Liver (tissue), 8 donors: ENCODE measurements at regions not wholly inside any gene's neighbourhood (a gene's known extent, or its start where the extent isn't known, plus 50 kb on each side); places are given as distances from the start of the nearest gene placed in this dataset.

Experiments
- DNase-seq: peaks from one replicate; pipeline ENCODE4 v3.0.0-alpha.2; 2017; ENCODE audit warnings: low spot score
- H3K27ac ChIP-seq, 2 donors: one replicate each; pipeline ENCODE4 v1.7.0; 2013; ENCODE audit warnings: inconsistent platforms in 2 of 2, low read length in 2 of 2, control low read depth in 1 of 2, low read depth in 1 of 2, mild to moderate bottlenecking in 1 of 2
- H3K27me3 ChIP-seq, 4 donors: one replicate each; pipeline versions ENCODE4 v1.6.1 to v1.7.0; 2013; ENCODE audit warnings: low read length in 3 of 4, inconsistent platforms in 1 of 4, mild to moderate bottlenecking in 1 of 4, moderate library complexity in 1 of 4; ENCODE audit not compliant: control insufficient read depth in 4 of 4, insufficient read depth in 4 of 4
- H3K36me3 ChIP-seq, 4 donors: one replicate each; pipeline versions ENCODE4 v1.6.1 to v1.7.0; 2013; ENCODE audit warnings: low read length in 3 of 4, mild to moderate bottlenecking in 3 of 4, low read depth in 1 of 4, moderate library complexity in 1 of 4; ENCODE audit not compliant: control insufficient read depth in 4 of 4, insufficient read depth in 3 of 4
- H3K4me1 ChIP-seq, 4 donors: one replicate each; pipeline versions ENCODE4 v1.6.1 to v1.7.0; 2013; ENCODE audit warnings: low read length in 3 of 4, mild to moderate bottlenecking in 3 of 4, moderate library complexity in 1 of 4; ENCODE audit not compliant: control insufficient read depth in 4 of 4, insufficient read depth in 4 of 4
- H3K4me3 ChIP-seq, 3 donors: one replicate each; pipeline versions ENCODE4 v1.6.1 to v1.7.0; 2013; ENCODE audit warnings: low read length in 3 of 3, control low read depth in 1 of 3, low read depth in 1 of 3, mild to moderate bottlenecking in 1 of 3
- H3K9ac ChIP-seq, 2 donors: one replicate each; pipeline ENCODE4 v1.7.0; 2013; ENCODE audit warnings: low read length in 2 of 2, mild to moderate bottlenecking in 2 of 2, moderate library complexity in 2 of 2, control low read depth in 1 of 2, low read depth in 1 of 2
- H3K9me3 ChIP-seq, 4 donors: one replicate each; pipeline versions ENCODE4 v1.6.1 to v1.7.0; 2013; ENCODE audit warnings: low read length in 3 of 4; ENCODE audit not compliant: control insufficient read depth in 4 of 4
- EGR1 ChIP-seq, 2 donors: IDR thresholded peaks; 2 replicates each; pipeline ENCODE4 v1.6.1; 2016 to 2018; ENCODE audit warnings: antibody characterized with exemption in 2 of 2, low read depth in 2 of 2
- FOXA1 ChIP-seq: IDR thresholded peaks from 2 replicates; pipeline ENCODE4 v1.6.1; 2016; ENCODE audit warnings: antibody characterized with exemption
- FOXA2 ChIP-seq: IDR thresholded peaks from 2 replicates; pipeline ENCODE4 v1.6.1; 2016; ENCODE audit warnings: antibody characterized with exemption
- GABPA ChIP-seq, 2 donors: IDR thresholded peaks in 1 of 2; conservative IDR thresholded peaks in 1 of 2; 2 replicates each; pipeline ENCODE4 v1.6.1; 2016; ENCODE audit warnings: antibody characterized with exemption in 2 of 2, mild to moderate bottlenecking in 1 of 2, moderate library complexity in 1 of 2
- HNF4A ChIP-seq, 2 donors: conservative IDR thresholded peaks; 2 replicates each; pipeline ENCODE4 v1.6.1; 2016; ENCODE audit warnings: antibody characterized with exemption in 2 of 2, mild to moderate bottlenecking in 2 of 2
- HNF4G ChIP-seq: IDR thresholded peaks from 2 replicates; pipeline ENCODE4 v1.6.1; 2016; ENCODE audit warnings: antibody characterized with exemption
- JUND ChIP-seq, 2 donors: IDR thresholded peaks; 2 replicates each; pipeline ENCODE4 v1.6.1; 2016; ENCODE audit warnings: antibody characterized with exemption in 2 of 2
- MAX ChIP-seq: IDR thresholded peaks from 2 replicates; pipeline ENCODE4 v1.6.1; 2016; ENCODE audit warnings: antibody characterized with exemption
- NR2F2 ChIP-seq: IDR thresholded peaks from 2 replicates; pipeline ENCODE4 v1.6.1; 2016; ENCODE audit warnings: antibody characterized with exemption
- RAD21 ChIP-seq, 2 donors: IDR thresholded peaks; 2 replicates each; pipeline ENCODE4 v1.6.1; 2016; ENCODE audit warnings: antibody characterized with exemption in 2 of 2, mild to moderate bottlenecking in 2 of 2
- RXRA ChIP-seq, 2 donors: IDR thresholded peaks; 2 replicates each; pipeline ENCODE4 v1.6.1; 2017 to 2018; ENCODE audit warnings: antibody characterized with exemption in 2 of 2, mild to moderate bottlenecking in 1 of 2
- SP1 ChIP-seq: IDR thresholded peaks from 2 replicates; pipeline ENCODE4 v1.6.1; 2018; ENCODE audit warnings: antibody characterized with exemption, mild to moderate bottlenecking
- TAF1 ChIP-seq: conservative IDR thresholded peaks from 2 replicates; pipeline ENCODE4 v1.6.1; 2016; ENCODE audit warnings: antibody characterized with exemption, mild to moderate bottlenecking
- YY1 ChIP-seq: IDR thresholded peaks from 2 replicates; pipeline ENCODE4 v1.6.1; 2016; ENCODE audit warnings: antibody characterized with exemption, mild to moderate bottlenecking
- whole genome bisulfite sequencing: extraction: QIAGEN DNeasy Blood & Tissue Kit; methylation state at CpG from one replicate; pipeline ENCODE4 v1.1.7; 2013; 5-methylcytosine and 5-hydroxymethylcytosine counted together
- TF ChIP-seq, protein P1 (sequence below): IDR thresholded peaks from 2 replicates; pipeline ENCODE4 v1.6.1; 2016; ENCODE audit warnings: antibody characterized with exemption
- TF ChIP-seq, protein P2 (sequence below): fragments of 150-350 bp; IDR thresholded peaks from 2 replicates; pipeline ENCODE4 v1.5.1; 2017; ENCODE audit warnings: improper control_type of control experiment, low read depth, low read length; ENCODE audit not compliant: missing input control
- TF ChIP-seq, protein P3 (sequence below): IDR thresholded peaks from 2 replicates; pipeline ENCODE4 v1.6.1; 2016; ENCODE audit warnings: antibody characterized with exemption
- donor health status: healthy.
- donor health status: healthy.
- donor health status: healthy.
- donor health status: healthy.
- donor health status: healthy.

- TF ChIP-seq NR2F2 (no peak), HNF4G (no peak), RXRA (IDR thresholded peaks at IDR 0.05) (no peak), JUND (IDR thresholded peaks at IDR 0.05) (no peak), FOXA1 (no peak)
These were observed 110.7 kb downstream of the RTP5 start (continued) for GRCh38 chr2:241980193-241980592.

- DNase-seq, result no peak
- H3K27ac ChIP-seq, result no peak overlapping the region
- no peaks in the 10 kb centered on the region for H3K4me1 ChIP-seq
- H3K9me3 ChIP-seq, result no peaks in the 10 kb centered on the region
- no peaks in the 10 kb centered on the region for H3K27me3 ChIP-seq
- no peak overlapping the region for H3K9ac ChIP-seq
- WGBS, result 93% methylated on average over 24 of the region's 24 CpGs
- TF ChIP-seq HNF4A (conservative IDR thresholded peaks at IDR 0.05) (no peak), EGR1 (IDR thresholded peaks at IDR 0.05; ENCODE audit: low read depth in 2 of 2) (no peak), MAX (no peak), NR2F2 (no peak), JUND (IDR thresholded peaks at IDR 0.05) (no peak), RAD21 (IDR thresholded peaks at IDR 0.05) (no peak), YY1 (no peak), TAF1 (no peak), GABPA (IDR thresholded peaks at IDR 0.05 in 1 of 2, conservative IDR thresholded peaks at IDR 0.05 in 1 of 2) (no peak), SP1 (no peak)
- TF ChIP-seq, protein P1, sequence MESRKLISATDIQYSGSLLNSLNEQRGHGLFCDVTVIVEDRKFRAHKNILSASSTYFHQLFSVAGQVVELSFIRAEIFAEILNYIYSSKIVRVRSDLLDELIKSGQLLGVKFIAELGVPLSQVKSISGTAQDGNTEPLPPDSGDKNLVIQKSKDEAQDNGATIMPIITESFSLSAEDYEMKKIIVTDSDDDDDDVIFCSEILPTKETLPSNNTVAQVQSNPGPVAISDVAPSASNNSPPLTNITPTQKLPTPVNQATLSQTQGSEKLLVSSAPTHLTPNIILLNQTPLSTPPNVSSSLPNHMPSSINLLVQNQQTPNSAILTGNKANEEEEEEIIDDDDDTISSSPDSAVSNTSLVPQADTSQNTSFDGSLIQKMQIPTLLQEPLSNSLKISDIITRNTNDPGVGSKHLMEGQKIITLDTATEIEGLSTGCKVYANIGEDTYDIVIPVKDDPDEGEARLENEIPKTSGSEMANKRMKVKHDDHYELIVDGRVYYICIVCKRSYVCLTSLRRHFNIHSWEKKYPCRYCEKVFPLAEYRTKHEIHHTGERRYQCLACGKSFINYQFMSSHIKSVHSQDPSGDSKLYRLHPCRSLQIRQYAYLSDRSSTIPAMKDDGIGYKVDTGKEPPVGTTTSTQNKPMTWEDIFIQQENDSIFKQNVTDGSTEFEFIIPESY, result no peak
- TF ChIP-seq, protein P2, sequence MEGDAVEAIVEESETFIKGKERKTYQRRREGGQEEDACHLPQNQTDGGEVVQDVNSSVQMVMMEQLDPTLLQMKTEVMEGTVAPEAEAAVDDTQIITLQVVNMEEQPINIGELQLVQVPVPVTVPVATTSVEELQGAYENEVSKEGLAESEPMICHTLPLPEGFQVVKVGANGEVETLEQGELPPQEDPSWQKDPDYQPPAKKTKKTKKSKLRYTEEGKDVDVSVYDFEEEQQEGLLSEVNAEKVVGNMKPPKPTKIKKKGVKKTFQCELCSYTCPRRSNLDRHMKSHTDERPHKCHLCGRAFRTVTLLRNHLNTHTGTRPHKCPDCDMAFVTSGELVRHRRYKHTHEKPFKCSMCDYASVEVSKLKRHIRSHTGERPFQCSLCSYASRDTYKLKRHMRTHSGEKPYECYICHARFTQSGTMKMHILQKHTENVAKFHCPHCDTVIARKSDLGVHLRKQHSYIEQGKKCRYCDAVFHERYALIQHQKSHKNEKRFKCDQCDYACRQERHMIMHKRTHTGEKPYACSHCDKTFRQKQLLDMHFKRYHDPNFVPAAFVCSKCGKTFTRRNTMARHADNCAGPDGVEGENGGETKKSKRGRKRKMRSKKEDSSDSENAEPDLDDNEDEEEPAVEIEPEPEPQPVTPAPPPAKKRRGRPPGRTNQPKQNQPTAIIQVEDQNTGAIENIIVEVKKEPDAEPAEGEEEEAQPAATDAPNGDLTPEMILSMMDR, result no peak
- no peak overlapping the region for H3K4me3 ChIP-seq
- H3K36me3 ChIP-seq, result no peaks in the 10 kb centered on the region
These were observed 111.7 kb downstream of the RTP5 start for GRCh38 chr2:241981076-241981700.

GRCh38 chr2:241982706-241983570, 113.4 kb downstream of the RTP5 start:
- DNase-seq, result no peak
- Histone ChIP-seq H3K9ac (no peak overlapping the region), H3K9me3 (no peaks in the 10 kb centered on the region), H3K4me1 (no peaks in the 10 kb centered on the region), H3K36me3 (no peaks in the 10 kb centered on the region), H3K27me3 (no peaks in the 10 kb centered on the region), H3K4me3 (no peak overlapping the region), H3K27ac (no peak overlapping the region)
- TF ChIP-seq RXRA (IDR thresholded peaks at IDR 0.05) (no peak), SP1 (no peak), NR2F2 (no peak), TAF1 (no peak), MAX (no peak), HNF4A (conservative IDR thresholded peaks at IDR 0.05) (no peak), GABPA (IDR thresholded peaks at IDR 0.05 in 1 of 2, conservative IDR thresholded peaks at IDR 0.05 in 1 of 2) (no peak), HNF4G (no peak), YY1 (no peak), RAD21 (IDR thresholded peaks at IDR 0.05) (no peak), FOXA2 (no peak), EGR1 (IDR thresholded peaks at IDR 0.05; ENCODE audit: low read depth in 2 of 2) (no peak), JUND (IDR thresholded peaks at IDR 0.05) (no peak)
- TF ChIP-seq, protein P3, sequence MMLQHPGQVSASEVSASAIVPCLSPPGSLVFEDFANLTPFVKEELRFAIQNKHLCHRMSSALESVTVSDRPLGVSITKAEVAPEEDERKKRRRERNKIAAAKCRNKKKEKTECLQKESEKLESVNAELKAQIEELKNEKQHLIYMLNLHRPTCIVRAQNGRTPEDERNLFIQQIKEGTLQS, result no peak
- TF ChIP-seq, protein P2, result no peak
- TF ChIP-seq, protein P1, result no peak
- 89% methylated on average over 23 of the region's 23 CpGs for WGBS
